Keratinocyte (primary cell): ENCODE measurements at regions not wholly inside any gene's neighbourhood (a gene's known extent, or its start where the extent isn't known, plus 50 kb on each side); places are given as distances from the start of the nearest gene placed in this dataset.

Experiments
- DNase-seq: peaks from one replicate; pipeline ENCODE4 v3.0.0-alpha.2; 2011; ENCODE audit warnings: low read depth, missing footprints, low spot score
- FAIRE-seq: peaks from 2 replicates; lab custom pipeline; 2011; peaks lifted over from hg19 to GRCh38; lab: Jason Lieb, UNC
- H2AFZ ChIP-seq: 2 replicates; pipeline ENCODE4 v1.6.0; 2012; ENCODE audit warnings: low read length, control low read depth, inconsistent platforms; ENCODE audit not compliant: control insufficient read depth
- H3K27ac ChIP-seq: 2 replicates; pipeline ENCODE4 v1.5.1; 2011; ENCODE audit warnings: low read length; ENCODE audit not compliant: control insufficient read depth, insufficient read depth
- H3K27me3 ChIP-seq: 3 replicates; pipeline ENCODE4 v1.6.0; 2011; ENCODE audit warnings: low read length; ENCODE audit not compliant: control insufficient read depth, insufficient read depth; ENCODE audit errors: extremely low read depth
- H3K36me3 ChIP-seq, 2 experiments: 2 replicates in 1 of 2; 3 replicates in 1 of 2; pipeline ENCODE4 v1.5.1; 2011; ENCODE audit warnings: low read length in 2 of 2, mild to moderate bottlenecking in 1 of 2; ENCODE audit not compliant: control insufficient read depth in 2 of 2, insufficient read depth in 2 of 2; ENCODE audit errors: extremely low read depth in 1 of 2
- H3K4me1 ChIP-seq: 3 replicates; pipeline ENCODE4 v1.5.1; 2011; ENCODE audit warnings: low read length; ENCODE audit not compliant: control insufficient read depth, insufficient read depth; ENCODE audit errors: extremely low read depth
- H3K4me2 ChIP-seq: 3 replicates; pipeline ENCODE4 v1.6.0; 2011; ENCODE audit warnings: low read depth, low read length; ENCODE audit not compliant: control insufficient read depth, insufficient read depth; ENCODE audit errors: extremely low read depth
- H3K4me3 ChIP-seq, 3 experiments: fragments of 200-600 bp in 1 of 3; sonication (generic) in 1 of 3; 2 replicates in 2 of 3; 3 replicates in 1 of 3; pipeline ENCODE4 v1.5.1; 2011 to 2016; ENCODE audit warnings: low read length in 3 of 3, mild to moderate bottlenecking in 3 of 3, control low read depth in 2 of 3, inconsistent platforms in 1 of 3, low read depth in 1 of 3, mixed read lengths in 1 of 3, mixed run types in 1 of 3, moderate library complexity in 1 of 3; ENCODE audit not compliant: control insufficient read depth in 2 of 3, insufficient read depth in 2 of 3; ENCODE audit errors: extremely low read depth in 1 of 3
- H3K79me2 ChIP-seq: 2 replicates; pipeline ENCODE4 v1.6.0; 2012; ENCODE audit warnings: low read length; ENCODE audit not compliant: control insufficient read depth, insufficient read depth
- H3K9ac ChIP-seq: 3 replicates; pipeline ENCODE4 v1.6.0; 2011; ENCODE audit warnings: low read length; ENCODE audit not compliant: control insufficient read depth, insufficient read depth; ENCODE audit errors: extremely low read depth
- H3K9me1 ChIP-seq: 3 replicates; pipeline ENCODE4 v1.6.0; 2011; ENCODE audit warnings: low read length; ENCODE audit not compliant: control insufficient read depth, insufficient read depth; ENCODE audit errors: extremely low read depth
- H3K9me3 ChIP-seq: 2 replicates; pipeline ENCODE4 v1.5.1; 2012; ENCODE audit warnings: low read depth, low read length; ENCODE audit not compliant: control insufficient read depth
- H4K20me1 ChIP-seq: 3 replicates; pipeline ENCODE4 v1.6.0; 2011; ENCODE audit warnings: low read length; ENCODE audit not compliant: control insufficient read depth, insufficient read depth; ENCODE audit errors: extremely low read depth
- EZH2 ChIP-seq: IDR thresholded peaks from one replicate; pipeline ENCODE4 v1.6.1; 2012; ENCODE audit warnings: inconsistent platforms, mild to moderate bottlenecking, low read length, moderate library complexity
- dilution Hi-C: fragments of 300-500 bp; cut with MboI; formaldehyde crosslinking; loops from one replicate; pipeline ENCODE4 v1.7.0; 2020; ENCODE audit warnings: low sequenced_read_pairs; ENCODE audit not compliant: extremely low pct_ligation_motif_present
- TF ChIP-seq, protein P1 (sequence below), 3 experiments: IDR thresholded peaks in 1 of 3; conservative IDR thresholded peaks in 1 of 3; optimal IDR thresholded peaks in 1 of 3; 2 replicates in 2 of 3; 3 replicates in 1 of 3; pipeline versions ENCODE3 to v1.5.1; 2011; ENCODE audit warnings: low read length in 3 of 3, mild to moderate bottlenecking in 3 of 3, moderate library complexity in 2 of 3, control low read depth in 1 of 3, inconsistent platforms in 1 of 3; ENCODE audit not compliant: insufficient read depth in 2 of 3; ENCODE audit errors: extremely low read depth in 1 of 3

- TF ChIP-seq, protein P1, sequence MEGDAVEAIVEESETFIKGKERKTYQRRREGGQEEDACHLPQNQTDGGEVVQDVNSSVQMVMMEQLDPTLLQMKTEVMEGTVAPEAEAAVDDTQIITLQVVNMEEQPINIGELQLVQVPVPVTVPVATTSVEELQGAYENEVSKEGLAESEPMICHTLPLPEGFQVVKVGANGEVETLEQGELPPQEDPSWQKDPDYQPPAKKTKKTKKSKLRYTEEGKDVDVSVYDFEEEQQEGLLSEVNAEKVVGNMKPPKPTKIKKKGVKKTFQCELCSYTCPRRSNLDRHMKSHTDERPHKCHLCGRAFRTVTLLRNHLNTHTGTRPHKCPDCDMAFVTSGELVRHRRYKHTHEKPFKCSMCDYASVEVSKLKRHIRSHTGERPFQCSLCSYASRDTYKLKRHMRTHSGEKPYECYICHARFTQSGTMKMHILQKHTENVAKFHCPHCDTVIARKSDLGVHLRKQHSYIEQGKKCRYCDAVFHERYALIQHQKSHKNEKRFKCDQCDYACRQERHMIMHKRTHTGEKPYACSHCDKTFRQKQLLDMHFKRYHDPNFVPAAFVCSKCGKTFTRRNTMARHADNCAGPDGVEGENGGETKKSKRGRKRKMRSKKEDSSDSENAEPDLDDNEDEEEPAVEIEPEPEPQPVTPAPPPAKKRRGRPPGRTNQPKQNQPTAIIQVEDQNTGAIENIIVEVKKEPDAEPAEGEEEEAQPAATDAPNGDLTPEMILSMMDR (optimal IDR thresholded peaks at IDR 0.05 in 1 of 3, IDR thresholded peaks at IDR 0.05 in 1 of 3, conservative IDR thresholded peaks at IDR 0.05 in 1 of 3; ENCODE audit: extremely low read depth in 1 of 3, insufficient read depth in 2 of 3, low read length in 3 of 3), result no peak
- TF ChIP-seq EZH2, result no peak
- H3K9me3 ChIP-seq, result no peaks in the 10 kb centered on the region
- H3K9ac ChIP-seq, result no peak overlapping the region
- no peaks in the 10 kb centered on the region for H3K27me3 ChIP-seq
- no peaks in the 10 kb centered on the region for H4K20me1 ChIP-seq
- no peaks in the 10 kb centered on the region for H3K36me3 ChIP-seq
- no peaks in the 10 kb centered on the region for H3K9me1 ChIP-seq
- no peaks in the 10 kb centered on the region for H3K79me2 ChIP-seq
- H2AFZ ChIP-seq, result no peak overlapping the region
- H3K4me1 ChIP-seq, result no peaks in the 10 kb centered on the region
- dilution Hi-C loops, result no loop called here
- H3K27ac ChIP-seq, result no peak overlapping the region
- DNase-seq, result no peak
- no peak overlapping the region for H3K4me3 ChIP-seq
- H3K4me2 ChIP-seq, result no peak overlapping the region
- no peak for FAIRE-seq
These were observed 934.3 kb downstream of the GRIK2 start for GRCh38 chr6:102327697-102328225.

GRCh38 chr6:102313699-102314098 is 920.2 kb downstream of the GRIK2 start:
- Histone ChIP-seq H3K4me2 (no peak overlapping the region), H3K36me3 (no peaks in the 10 kb centered on the region), H2AFZ (no peak overlapping the region), H3K9me3 (no peaks in the 10 kb centered on the region), H3K27me3 (no peaks in the 10 kb centered on the region), H3K4me3 (no peak overlapping the region), H3K9ac (no peak overlapping the region), H3K27ac (no peak overlapping the region), H3K4me1 (no peaks in the 10 kb centered on the region), H3K79me2 (no peaks in the 10 kb centered on the region), H4K20me1 (no peaks in the 10 kb centered on the region), H3K9me1 (no peaks in the 10 kb centered on the region)
- dilution Hi-C loops, result no loop called here
- FAIRE-seq, result no peak
- DNase-seq, result no peak
- TF ChIP-seq, protein P1 (optimal IDR thresholded peaks at IDR 0.05 in 1 of 3, IDR thresholded peaks at IDR 0.05 in 1 of 3, conservative IDR thresholded peaks at IDR 0.05 in 1 of 3; ENCODE audit: extremely low read depth in 1 of 3, insufficient read depth in 2 of 3, low read length in 3 of 3), result no peak
- TF ChIP-seq EZH2, result no peak
